Muscle layer of colon (tissue), 2 donors: ENCODE measurements at regions not wholly inside any gene's neighbourhood (a gene's known extent, or its start where the extent isn't known, plus 50 kb on each side); places are given as distances from the start of the nearest gene placed in this dataset.

Source experiments
- H3K27ac ChIP-seq: one replicate; pipeline ENCODE4 v1.7.0; 2013; ENCODE audit warnings: low read depth, mild to moderate bottlenecking, low read length, moderate library complexity
- H3K27me3 ChIP-seq, 2 donors: one replicate each; pipeline ENCODE4 v1.7.0; 2013; ENCODE audit warnings: low read length in 2 of 2, mild to moderate bottlenecking in 2 of 2; ENCODE audit not compliant: insufficient read depth in 2 of 2, control insufficient read depth in 1 of 2
- H3K36me3 ChIP-seq: one replicate; pipeline ENCODE4 v1.7.0; 2013; ENCODE audit warnings: mild to moderate bottlenecking, low read length; ENCODE audit not compliant: insufficient read depth
- H3K4me1 ChIP-seq: one replicate; pipeline ENCODE4 v1.7.0; 2013; ENCODE audit warnings: mild to moderate bottlenecking, low read length; ENCODE audit not compliant: insufficient read depth
- H3K4me3 ChIP-seq, 2 donors: one replicate each; pipeline ENCODE4 v1.7.0; 2013; ENCODE audit warnings: low read length in 2 of 2, low read depth in 1 of 2, mild to moderate bottlenecking in 1 of 2, moderate library complexity in 1 of 2
- H3K9ac ChIP-seq: one replicate; pipeline ENCODE4 v1.7.0; 2013; ENCODE audit warnings: low read length
- H3K9me3 ChIP-seq: one replicate; pipeline ENCODE4 v1.7.0; 2013; ENCODE audit warnings: mild to moderate bottlenecking, low read length
- donor health status: abdominal sarcoma.
- donor health status: Adenocarcinoma of cecum.

DNA sequence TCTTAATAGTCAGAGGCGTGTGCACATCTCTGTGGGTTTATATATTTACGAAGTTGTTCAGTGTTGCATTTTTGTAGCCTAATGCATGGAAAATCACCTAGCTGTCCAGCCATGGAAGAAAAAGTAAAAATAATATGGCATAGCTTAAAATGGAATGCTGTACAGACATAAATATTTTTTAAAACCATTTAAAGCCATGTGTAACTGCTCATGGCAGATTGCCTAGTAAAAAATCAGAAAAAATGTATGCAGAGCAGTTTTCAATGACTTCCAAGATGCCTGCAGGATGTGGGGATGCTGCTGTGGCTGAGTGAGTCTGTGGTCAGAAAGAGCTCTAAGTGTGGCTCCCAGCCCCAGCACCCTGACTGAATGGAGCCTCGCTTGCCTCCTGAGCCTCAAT is 64.8 kb upstream of the ALKAL2 start:
- no peak overlapping the region for H3K4me3 ChIP-seq
- no peak overlapping the region for H3K27ac ChIP-seq
- no peak overlapping the region for H3K9ac ChIP-seq
- H3K9me3 ChIP-seq, result no peaks in the 10 kb centered on the region
- no peaks in the 10 kb centered on the region for H3K36me3 ChIP-seq
- peaks cover 0 to 8% of the 10 kb centered on the region in 2 donors for H3K27me3 ChIP-seq
- no peaks in the 10 kb centered on the region for H3K4me1 ChIP-seq

GRCh38 chr2:349390-349789 is 61.5 kb upstream of the ALKAL2 start:
- no peaks in the 10 kb centered on the region for H3K9me3 ChIP-seq

DNA sequence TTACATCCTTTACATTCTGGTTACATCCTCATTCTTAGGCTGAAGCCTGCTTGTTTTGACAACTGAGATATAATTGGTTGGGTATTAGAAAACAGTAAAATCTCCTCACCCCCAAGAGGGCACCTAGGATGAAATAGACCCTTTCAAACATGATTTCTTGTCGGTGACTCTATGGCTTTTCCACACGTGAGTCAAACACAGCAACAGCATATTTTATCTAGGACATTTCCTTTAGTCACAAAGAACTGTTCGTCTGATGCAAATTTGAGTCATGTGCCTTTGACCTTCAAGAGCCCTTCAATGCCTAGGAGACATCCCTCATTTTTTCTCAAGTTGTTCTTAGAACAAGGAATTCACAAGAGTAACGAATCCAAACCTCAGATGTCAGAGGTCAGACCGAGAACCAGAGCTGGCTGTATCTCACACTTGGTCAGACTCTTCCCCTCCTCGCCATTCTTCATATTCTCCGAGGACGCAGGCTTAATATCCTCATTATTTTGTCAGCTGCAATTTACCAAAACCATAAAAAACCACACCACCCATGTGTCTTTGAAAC is 60.5 kb upstream of the ALKAL2 start:
- H3K4me1 ChIP-seq, result no peaks in the 10 kb centered on the region
- no peaks in the 10 kb centered on the region for H3K36me3 ChIP-seq
- H3K9ac ChIP-seq, result no peak overlapping the region
- H3K9me3 ChIP-seq, result no peaks in the 10 kb centered on the region
- no peak overlapping the region for H3K27ac ChIP-seq
- no peaks in the 10 kb centered on the region for H3K27me3 ChIP-seq
- no peak overlapping the region for H3K4me3 ChIP-seq

More at GRCh38 chr2:349390-349789, 61.5 kb upstream of the ALKAL2 start:
- no peak overlapping the region for H3K9ac ChIP-seq
- H3K4me1 ChIP-seq, result no peaks in the 10 kb centered on the region
- H3K36me3 ChIP-seq, result no peaks in the 10 kb centered on the region
- no peak overlapping the region for H3K27ac ChIP-seq
- no peak overlapping the region for H3K4me3 ChIP-seq
- no peaks in the 10 kb centered on the region for H3K27me3 ChIP-seq

GRCh38 chr2:344811-345210 is 56.9 kb upstream of the ALKAL2 start:
- no peak overlapping the region for H3K9ac ChIP-seq
- no peaks in the 10 kb centered on the region for H3K9me3 ChIP-seq
- H3K4me1 ChIP-seq, result no peaks in the 10 kb centered on the region
- H3K4me3 ChIP-seq, result no peak overlapping the region
- no peaks in the 10 kb centered on the region for H3K27me3 ChIP-seq
- no peak overlapping the region for H3K27ac ChIP-seq
- H3K36me3 ChIP-seq, result no peaks in the 10 kb centered on the region

DNA sequence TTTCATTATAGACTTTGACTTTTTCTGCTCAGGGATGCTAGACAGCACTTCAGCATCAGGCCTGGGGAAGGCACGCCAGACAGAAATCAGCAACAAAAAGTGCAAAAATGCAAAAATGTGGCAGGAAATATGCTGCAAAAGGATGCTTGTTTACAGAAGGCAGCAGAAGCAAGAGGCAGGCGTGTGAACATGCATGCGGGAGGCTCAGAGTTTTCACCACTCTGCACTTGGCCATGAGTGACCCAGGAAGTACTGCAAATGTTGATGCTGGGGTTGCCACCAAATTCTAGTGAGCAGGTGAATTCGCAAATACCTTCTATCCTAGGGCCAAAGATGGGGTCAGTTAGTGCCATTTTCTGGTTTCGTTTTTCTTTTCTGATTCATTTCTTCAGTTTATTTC is 55.5 kb upstream of the ALKAL2 start:
- H3K27me3 ChIP-seq, result no peaks in the 10 kb centered on the region
- H3K9ac ChIP-seq, result no peak overlapping the region
- no peaks in the 10 kb centered on the region for H3K4me1 ChIP-seq
- no peaks in the 10 kb centered on the region for H3K9me3 ChIP-seq
- no peak overlapping the region for H3K4me3 ChIP-seq
- no peak overlapping the region for H3K27ac ChIP-seq
- H3K36me3 ChIP-seq, result no peaks in the 10 kb centered on the region

DNA sequence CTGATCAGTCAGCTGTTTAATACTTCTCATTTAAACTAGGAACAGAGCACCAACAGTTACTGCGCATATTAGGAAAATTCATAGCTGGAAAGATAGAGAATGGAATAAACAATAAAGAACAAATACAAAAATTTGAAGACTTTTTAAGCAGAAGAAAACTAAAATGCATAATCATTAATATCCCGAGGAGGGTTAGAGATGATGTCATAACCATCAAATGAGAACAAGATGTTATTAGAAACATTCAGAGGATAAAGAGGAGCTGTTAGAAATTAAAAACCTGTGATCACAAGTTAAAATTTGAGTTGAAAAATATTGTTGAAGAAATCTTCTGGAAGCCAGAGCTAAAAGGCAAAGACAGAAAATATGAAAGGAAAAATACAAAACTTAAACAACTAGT is 54.0 kb upstream of the ALKAL2 start:
- Histone ChIP-seq H3K36me3 (no peaks in the 10 kb centered on the region), H3K4me3 (no peak overlapping the region), H3K9ac (no peak overlapping the region), H3K27me3 (no peaks in the 10 kb centered on the region), H3K9me3 (no peaks in the 10 kb centered on the region), H3K27ac (no peak overlapping the region), H3K4me1 (no peaks in the 10 kb centered on the region)

DNA sequence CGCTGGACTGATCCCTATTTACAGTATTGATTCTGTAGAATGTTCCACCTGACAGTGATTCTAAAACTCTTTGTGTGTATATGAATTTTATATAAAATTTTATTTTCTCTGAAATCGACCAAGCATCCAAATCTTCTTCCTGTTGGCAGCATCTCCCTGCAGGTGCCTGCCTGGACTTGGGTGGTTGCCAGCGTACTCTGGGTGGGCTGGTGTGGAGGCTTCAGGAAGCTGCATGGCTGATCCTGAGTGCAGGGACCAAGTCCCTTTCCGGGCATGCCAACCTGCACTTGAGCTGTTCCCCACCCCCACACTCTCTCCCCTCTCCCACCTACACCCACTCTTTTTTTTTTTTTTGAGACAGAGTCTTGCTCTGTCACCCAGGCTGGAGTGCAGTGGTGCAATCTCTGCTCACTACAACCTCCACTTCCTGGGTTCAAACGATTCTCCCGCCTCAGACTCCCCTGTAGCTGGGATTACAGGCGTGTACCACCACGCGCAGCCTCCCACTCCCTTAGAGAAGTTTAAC is 53.2 kb upstream of the ALKAL2 start:
- Histone ChIP-seq H3K27me3 (no peaks in the 10 kb centered on the region), H3K36me3 (no peaks in the 10 kb centered on the region), H3K9ac (no peak overlapping the region), H3K4me1 (no peaks in the 10 kb centered on the region), H3K4me3 (no peak overlapping the region), H3K9me3 (peaks cover 5% of the 10 kb centered on the region), H3K27ac (no peak overlapping the region)
